HG03571 (cell line): ENCODE measurements at regions not wholly inside any gene's neighbourhood (a gene's known extent, or its start where the extent isn't known, plus 50 kb on each side); places are given as distances from the start of the nearest gene placed in this dataset.

Experiments used
- ATAC-seq: cut with Tn5 transposase; IDR thresholded peaks from one replicate; pipeline ENCODE4 v1.9.1; 2021; ENCODE audit not compliant: unreplicated experiment

- ATAC-seq: no peak
These were observed 602.4 kb upstream of the PRKX start for GRCh38 chrX:4315891-4316290.

GRCh38 chrX:4314586-4314985 is 601.1 kb upstream of the PRKX start:
- no peak for ATAC-seq

- ATAC-seq: no peak
These were observed 563.7 kb upstream of the PRKX start for GRCh38 chrX:4277122-4277521.

DNA sequence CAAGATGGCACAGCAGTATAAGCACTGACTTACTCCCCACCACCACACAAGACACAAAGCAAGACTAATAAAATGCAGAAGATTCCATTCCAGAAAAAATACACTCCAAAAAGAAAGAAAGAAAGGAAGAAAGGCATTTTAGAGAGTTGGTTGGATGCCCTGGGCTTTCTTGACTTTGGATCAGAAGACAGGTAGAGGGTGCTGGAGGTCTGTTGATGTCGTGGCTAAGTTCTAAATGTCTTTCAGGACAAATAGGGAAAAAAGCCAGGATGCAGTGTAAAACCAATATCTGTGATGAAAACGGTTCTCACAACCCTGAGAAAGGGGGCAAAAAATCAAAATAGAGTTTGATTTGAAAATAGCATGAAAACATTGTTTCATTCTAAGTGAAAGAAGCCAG is 555.2 kb upstream of the PRKX start:
- no peak for ATAC-seq

GRCh38 chrX:4265036-4265435 is 551.6 kb upstream of the PRKX start:
- no peak for ATAC-seq

- no peak for ATAC-seq
These were observed 549.8 kb upstream of the PRKX start for GRCh38 chrX:4263030-4263803.

- ATAC-seq: no peak
These were observed 539.6 kb upstream of the PRKX start for GRCh38 chrX:4253092-4253491.

DNA sequence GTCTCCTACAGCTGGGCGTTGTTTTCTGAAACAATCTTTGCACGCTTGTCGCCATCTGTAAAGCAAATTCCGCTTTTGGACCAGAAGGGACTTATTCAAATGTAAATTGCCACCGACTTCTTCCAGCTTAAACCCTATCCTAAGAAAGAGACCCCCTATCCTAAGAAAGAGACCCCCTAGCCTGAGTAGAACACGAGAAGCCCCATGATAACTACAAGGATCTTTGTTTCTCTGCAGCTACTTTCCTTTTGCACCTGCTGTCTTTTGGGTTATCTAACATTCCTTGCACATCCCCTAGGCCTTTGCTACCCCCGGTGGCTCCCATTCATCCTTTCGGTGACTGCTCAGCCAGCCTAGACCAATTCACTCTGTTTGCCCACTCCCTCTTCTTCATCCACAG is 536.0 kb upstream of the PRKX start:
- ATAC-seq: no peak

DNA sequence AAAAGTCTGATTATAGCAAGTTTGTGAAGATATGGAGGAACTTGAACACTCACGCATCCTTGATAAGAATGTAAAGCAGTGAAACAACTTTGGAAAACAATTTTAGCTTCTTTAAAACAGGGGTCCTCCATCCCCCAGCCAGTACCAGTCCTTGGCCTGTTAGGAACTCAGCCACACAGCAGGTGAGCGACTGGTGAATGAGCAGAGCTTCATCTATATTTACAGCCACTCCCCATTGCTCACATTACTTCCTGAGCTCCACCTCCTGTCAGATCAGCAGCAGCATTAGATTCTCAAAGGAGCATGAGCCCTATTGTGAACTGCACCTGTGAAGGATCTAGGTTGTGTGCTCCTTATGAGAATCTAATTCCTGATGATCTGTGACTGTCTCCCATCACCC is 530.3 kb upstream of the PRKX start:
- ATAC-seq: no peak

DNA sequence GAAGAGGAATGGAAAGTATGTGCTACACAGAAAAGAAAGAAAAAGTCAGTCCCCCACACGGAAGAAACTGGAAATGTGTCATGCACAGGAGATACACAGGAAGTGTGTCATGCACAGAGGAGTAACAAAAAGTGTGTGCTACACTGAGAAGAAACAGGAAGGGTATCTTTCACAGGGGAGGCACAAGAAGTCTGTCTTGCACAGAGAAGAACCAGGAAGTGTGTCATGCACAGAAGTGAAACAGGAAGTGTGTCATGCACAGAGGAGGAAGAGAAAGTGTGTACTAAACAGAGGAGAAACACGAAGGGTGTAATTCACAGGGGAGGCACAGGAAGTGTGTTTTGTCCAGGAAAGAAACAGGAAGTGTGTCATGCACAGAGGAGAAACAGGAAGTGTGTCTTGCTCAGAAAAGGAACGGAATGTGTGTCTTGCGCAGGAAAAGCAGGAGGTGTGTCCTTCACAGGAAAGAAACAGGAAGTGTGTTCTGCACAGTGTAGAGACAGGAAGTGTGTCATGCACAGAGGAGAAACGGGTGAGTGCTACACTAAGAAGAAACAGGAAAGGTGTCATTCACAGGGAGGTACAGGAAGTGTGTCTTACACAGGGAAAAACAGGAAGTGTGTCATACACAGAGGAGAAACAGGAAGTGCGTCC is 527.2 kb upstream of the PRKX start:
- no peak for ATAC-seq

DNA sequence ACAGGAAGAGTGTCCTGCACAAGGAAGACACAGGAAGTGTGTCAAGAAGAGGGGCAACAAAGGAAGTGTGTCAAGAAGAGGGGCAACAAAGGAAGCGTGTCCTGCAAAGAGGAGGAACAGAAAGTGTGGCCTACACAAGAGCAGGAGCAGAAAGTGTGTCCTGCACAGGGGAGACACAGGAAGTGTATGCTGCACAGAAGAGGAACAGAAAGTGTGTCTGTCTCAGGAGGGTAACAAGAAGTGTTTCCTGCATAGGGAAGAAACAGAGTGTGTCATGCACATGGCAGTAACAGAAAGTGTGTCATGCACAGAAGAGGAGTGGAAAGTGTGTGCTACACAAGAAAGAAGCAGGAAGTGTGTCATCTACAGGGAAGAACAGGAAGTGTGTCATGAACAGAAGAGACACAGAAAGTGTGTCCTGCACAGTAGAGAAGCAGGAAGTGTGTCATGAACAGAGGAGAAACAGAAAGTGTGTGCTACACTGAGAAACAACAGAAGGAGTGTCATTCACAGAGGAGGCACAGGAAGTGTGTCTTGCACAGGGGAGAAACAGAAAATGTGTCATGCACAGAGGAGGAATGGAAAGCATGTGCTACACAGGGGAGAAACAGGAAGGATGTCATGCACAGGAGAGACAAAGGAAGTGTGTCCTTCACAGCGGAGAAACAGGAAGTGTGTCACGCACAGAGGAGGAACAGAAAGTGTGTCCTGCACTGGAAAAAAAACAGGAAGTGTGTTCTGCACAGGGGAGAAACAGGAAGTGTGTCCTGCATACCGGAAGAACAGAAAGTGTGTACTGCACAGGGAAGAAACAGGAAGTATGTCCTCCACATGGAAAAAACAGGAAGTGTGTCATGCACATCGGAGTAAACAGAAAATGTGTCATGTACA is 526.4 kb upstream of the PRKX start:
- ATAC-seq: no peak

DNA sequence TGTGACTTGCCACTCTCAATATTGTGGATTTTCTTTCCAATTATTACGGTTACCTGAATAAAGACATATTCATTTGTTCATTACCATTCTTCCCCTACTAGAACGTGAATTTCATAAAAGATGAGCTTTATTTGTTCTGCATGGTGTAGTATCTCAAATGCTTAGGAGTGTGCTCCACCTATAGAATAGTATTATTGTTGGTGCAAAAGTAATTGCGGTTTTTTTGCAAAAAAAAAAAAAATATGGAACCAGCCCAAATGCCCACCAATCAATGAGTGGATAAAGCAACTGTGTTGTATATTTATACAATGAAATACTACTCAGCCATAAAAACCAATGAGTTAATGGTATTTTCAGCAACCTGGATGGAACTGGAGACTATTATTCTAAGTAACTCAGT is 525.5 kb upstream of the PRKX start:
- ATAC-seq: no peak

DNA sequence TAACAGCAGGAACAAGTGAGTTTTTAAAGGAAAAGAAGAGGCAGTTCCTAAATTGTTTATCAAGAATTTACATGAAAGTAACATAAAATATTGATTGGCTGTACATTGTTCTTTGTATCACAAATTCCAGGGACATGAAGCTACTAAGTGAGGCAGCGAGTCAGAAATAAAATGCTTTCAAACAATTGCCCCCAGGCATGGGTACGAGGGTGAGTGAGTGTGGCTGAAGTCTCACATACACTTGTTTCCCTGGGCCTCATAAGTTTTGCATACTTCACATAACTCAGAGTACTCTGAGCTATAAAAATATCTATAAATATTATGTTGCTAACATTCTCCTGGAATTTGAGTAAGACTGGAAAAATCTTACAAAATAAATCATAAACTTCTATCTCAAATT is 511.6 kb upstream of the PRKX start:
- no peak for ATAC-seq

- no peak for ATAC-seq
These were observed 493.5 kb upstream of the PRKX start for GRCh38 chrX:4206941-4207340.

DNA sequence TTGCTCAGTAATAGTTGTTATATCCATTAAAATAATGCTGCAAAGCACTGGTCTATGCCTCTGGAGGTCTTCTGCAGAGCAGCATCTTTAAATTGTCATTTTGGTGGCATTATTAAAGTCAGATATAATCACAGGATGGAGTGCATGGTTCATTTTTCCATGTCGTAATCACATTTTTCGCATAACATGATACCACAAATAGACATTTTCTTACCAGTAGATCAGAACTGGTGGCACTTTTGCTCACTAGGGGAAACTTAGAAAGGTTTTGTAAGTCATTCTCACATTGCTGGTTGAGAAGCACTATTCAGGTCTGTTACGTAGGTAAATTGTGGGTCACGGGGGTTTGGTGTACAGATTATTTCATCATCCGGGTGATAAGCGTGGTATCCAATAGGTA is 484.5 kb upstream of the PRKX start:
- ATAC-seq: no peak

GRCh38 chrX:4193500-4194155 is 480.2 kb upstream of the PRKX start:
- ATAC-seq: no peak

DNA sequence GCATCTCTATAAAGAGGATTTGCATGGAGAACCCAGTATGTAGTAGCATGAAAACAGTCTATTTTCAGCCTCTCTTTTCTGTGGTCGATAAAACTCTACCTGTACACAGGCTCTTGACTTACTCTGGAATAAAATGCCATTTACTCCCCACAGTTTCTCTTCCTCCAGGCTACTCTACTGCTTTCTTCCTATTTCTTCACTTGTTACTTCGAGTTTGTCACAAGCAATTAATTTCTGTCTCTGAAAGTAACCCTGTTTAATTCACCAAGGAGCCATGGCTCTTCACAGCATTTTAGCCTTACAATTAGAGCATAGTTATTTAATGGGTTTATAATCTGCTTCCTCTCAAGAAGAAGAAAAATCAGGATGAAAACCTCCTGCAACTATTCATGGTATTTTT is 472.9 kb upstream of the PRKX start:
- no peak for ATAC-seq

DNA sequence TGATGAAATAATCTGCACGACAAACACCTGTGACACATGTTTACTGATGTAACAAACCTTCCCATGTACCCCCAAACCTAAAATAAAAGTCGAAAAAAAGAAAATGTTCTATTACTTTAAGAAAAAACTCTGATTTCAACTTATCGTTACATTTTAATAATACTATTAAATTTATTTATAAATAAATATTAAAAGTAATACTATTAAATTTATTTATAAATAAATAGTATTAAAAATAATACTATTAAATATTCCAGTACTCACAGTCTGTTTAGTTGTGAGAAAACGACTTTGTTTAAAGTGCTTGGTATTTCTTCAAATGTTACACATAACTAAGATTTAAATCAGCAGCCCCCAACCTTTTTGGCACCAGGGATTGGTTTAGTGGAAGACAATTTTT is 471.6 kb upstream of the PRKX start:
- ATAC-seq: no peak

DNA sequence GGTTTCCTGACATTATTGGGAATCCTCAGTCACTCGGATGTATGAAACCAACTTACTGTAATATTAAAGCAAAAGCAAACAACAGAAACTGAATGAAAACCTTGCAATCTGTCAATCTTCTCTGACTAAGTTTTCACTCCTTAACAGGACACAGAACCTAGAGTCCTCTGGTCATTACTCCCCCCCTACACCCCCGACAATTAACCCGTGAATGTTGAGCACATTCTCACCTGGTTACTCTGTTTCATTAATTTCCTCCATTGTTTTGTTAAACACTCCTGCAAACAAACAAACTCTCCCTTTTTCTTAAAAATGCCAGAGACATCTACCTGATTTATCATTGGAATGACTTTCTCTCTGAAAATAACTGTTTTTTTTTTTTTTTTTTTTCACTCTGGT is 469.0 kb upstream of the PRKX start:
- ATAC-seq: no peak

DNA sequence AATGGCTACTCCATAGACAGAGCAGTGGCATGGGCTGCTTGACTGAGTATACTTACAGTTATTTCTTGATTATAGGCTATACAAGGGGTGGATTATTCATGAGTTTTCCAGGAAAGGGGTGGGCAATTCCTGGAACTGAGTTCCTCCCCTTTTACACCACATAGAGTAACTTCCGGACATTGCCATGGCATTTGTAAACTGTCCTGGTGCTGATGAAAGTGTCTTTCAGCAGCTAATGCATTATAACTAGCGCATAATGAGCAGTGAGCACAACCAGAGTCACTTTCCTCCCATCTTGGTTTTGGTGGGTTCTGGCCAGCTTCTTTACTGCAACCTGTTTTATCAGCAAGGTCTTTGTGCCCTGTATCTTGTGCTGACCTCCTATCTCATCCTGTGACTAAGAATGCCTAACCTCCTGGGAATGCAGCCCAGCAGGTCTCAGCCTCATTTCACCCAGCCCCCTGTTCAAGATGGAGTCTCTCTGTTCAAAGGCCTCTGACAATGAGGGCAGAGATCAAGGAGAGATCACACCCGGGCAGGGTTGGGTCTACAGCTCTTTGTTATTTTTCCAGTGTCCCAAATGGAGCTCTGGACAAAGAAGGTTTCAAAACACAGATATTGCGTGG is 468.4 kb upstream of the PRKX start:
- ATAC-seq: no peak

- ATAC-seq: no peak
These were observed 465.6 kb upstream of the PRKX start for GRCh38 chrX:4179031-4179430.
